GM12865 (cell line): ENCODE measurements at regions not wholly inside any gene's neighbourhood (a gene's known extent, or its start where the extent isn't known, plus 50 kb on each side); places are given as distances from the start of the nearest gene placed in this dataset.

Source experiments
- DNase-seq: peaks from one replicate; pipeline ENCODE4 v3.0.0; 2010; ENCODE audit warnings: low read depth
- H3K4me3 ChIP-seq: 2 replicates; pipeline ENCODE4 v1.5.1; 2011; ENCODE audit warnings: mild to moderate bottlenecking, low read depth, low read length, control low read depth
- CTCF ChIP-seq: IDR thresholded peaks from 2 replicates; pipeline ENCODE4 v1.5.1; 2011; ENCODE audit warnings: low read length, control low read depth, low read depth, inconsistent platforms; ENCODE audit not compliant: insufficient read depth; ENCODE audit errors: missing control alignments

- no peak for DNase-seq
- no peak for TF ChIP-seq CTCF
- H3K4me3 ChIP-seq, result no peak overlapping the region
These were observed 49.8 kb upstream of the FCN1 start for GRCh38 chr9:134967547-134967930.

- H3K4me3 ChIP-seq, result no peak overlapping the region
- no peak for TF ChIP-seq CTCF
- no peak for DNase-seq
These were observed 50.5 kb upstream of the FCN1 start for GRCh38 chr9:134968011-134968822.

- no peak for DNase-seq
- no peak for TF ChIP-seq CTCF
- H3K4me3 ChIP-seq, result no peak overlapping the region
These were observed 51.0 kb upstream of the FCN1 start for GRCh38 chr9:134968823-134969090.

- TF ChIP-seq CTCF, result no peak
These were observed 51.7 kb upstream of the FCN1 start for GRCh38 chr9:134969156-134970045.

GRCh38 chr9:134970198-134970597 lies 52.5 kb upstream of the FCN1 start:
- H3K4me3 ChIP-seq, result no peak overlapping the region
- DNase-seq, result no peak
- no peak for TF ChIP-seq CTCF

More at GRCh38 chr9:134969156-134970045, 51.7 kb upstream of the FCN1 start:
- no peak for DNase-seq
- H3K4me3 ChIP-seq, result no peak overlapping the region

- no peak for DNase-seq
- no peak for TF ChIP-seq CTCF
- no peak overlapping the region for H3K4me3 ChIP-seq
These were observed 53.0 kb upstream of the FCN1 start for GRCh38 chr9:134970719-134971118.

- no peak for DNase-seq
- TF ChIP-seq CTCF, result no peak
- H3K4me3 ChIP-seq, result no peak overlapping the region
These were observed 53.5 kb upstream of the FCN1 start for GRCh38 chr9:134971196-134971595.
